Caco-2 (cell line): ENCODE measurements at regions not wholly inside any gene's neighbourhood (a gene's known extent, or its start where the extent isn't known, plus 50 kb on each side); places are given as distances from the start of the nearest gene placed in this dataset.

Experiments used
- BruUV-seq: library from RNA; stranded (reverse); fragments of 400-500 nt; replicated peaks from 2 replicates; lab custom pipeline; 2021; lab: Mats Ljungman, UMichigan
- CTCF ChIA-PET: fragments of 300-600 bp; sonication (Branson Sonifier 250); formaldehyde crosslinking; loops from one replicate; lab custom pipeline; 2022; ENCODE audit warnings: antibody characterized with exemption; lab: Charles Lee
- POLR2A ChIA-PET: fragments of 300-600 bp; sonication (Branson Sonifier 250); formaldehyde crosslinking; loops from one replicate; lab custom pipeline; 2022; ENCODE audit warnings: antibody characterized with exemption; lab: Charles Lee
- DNase-seq, 2 experiments: peaks; one replicate each; pipeline versions ENCODE4 v3.0.0 to v3.0.0-alpha.2; 2020 to 2022
- H3K27me3 ChIP-seq: replicated peaks from 2 replicates; pipeline ENCODE4 v1.6.0; 2011; ENCODE audit warnings: low read length; ENCODE audit not compliant: control insufficient read depth, insufficient read depth
- H3K36me3 ChIP-seq: 2 replicates; pipeline ENCODE4 v1.5.1; 2011; ENCODE audit warnings: low read length; ENCODE audit not compliant: control insufficient read depth, insufficient read depth
- H3K4me1 ChIP-seq: fragments of 250-450 bp; sonication (Bioruptor Pico); 2 replicates; pipeline ENCODE4 v1.5.1; 2020; ENCODE audit warnings: mild to moderate bottlenecking
- H3K4me3 ChIP-seq: 2 replicates; pipeline ENCODE4 v1.5.1; 2011; ENCODE audit warnings: low read depth, mild to moderate bottlenecking, control low read depth, low read length
- H3K9me3 ChIP-seq: fragments of 250-450 bp; sonication (Bioruptor Pico); 2 replicates; pipeline ENCODE4 v1.5.1; 2020; ENCODE audit warnings: mild to moderate bottlenecking, moderate library complexity
- H3K27ac Mint-ChIP-seq: one replicate; pipeline ENCODE4 v1.8.0; 2022; ENCODE audit warnings: mixed read lengths; ENCODE audit not compliant: unreplicated experiment
- H3K27me3 Mint-ChIP-seq: one replicate; pipeline ENCODE4 v1.8.0; 2022; ENCODE audit warnings: mixed read lengths; ENCODE audit not compliant: insufficient read depth, unreplicated experiment
- H3K36me3 Mint-ChIP-seq: one replicate; pipeline ENCODE4 v1.8.0; 2022; ENCODE audit warnings: mild to moderate bottlenecking, mixed read lengths; ENCODE audit not compliant: insufficient read depth, unreplicated experiment
- H3K4me1 Mint-ChIP-seq: one replicate; pipeline ENCODE4 v1.8.0; 2022; ENCODE audit warnings: low read depth, mixed read lengths; ENCODE audit not compliant: unreplicated experiment
- H3K4me3 Mint-ChIP-seq: one replicate; pipeline ENCODE4 v1.8.0; 2022; ENCODE audit warnings: mild to moderate bottlenecking, moderate library complexity, mixed read lengths; ENCODE audit not compliant: unreplicated experiment
- H3K9me3 Mint-ChIP-seq: one replicate; pipeline ENCODE4 v1.8.0; 2022; ENCODE audit warnings: mixed read lengths; ENCODE audit not compliant: unreplicated experiment
- intact Hi-C: fragments of 100-400 bp; cut with micrococcal nuclease; formaldehyde crosslinking; loops from one replicate; pipeline ENCODE4 v1.10.0; 2022; ENCODE audit not compliant: unreplicated experiment
- TF ChIP-seq, protein P1 (sequence below), 2 experiments: fragments of 200-600 bp in 1 of 2; IDR thresholded peaks; 1 replicate in 1 of 2; 2 replicates in 1 of 2; pipeline versions ENCODE4 v1.5.1 to v1.8.0; 2011 to 2022; ENCODE audit warnings: antibody characterized with exemption in 1 of 2, control low read depth in 1 of 2, inconsistent platforms in 1 of 2, low read depth in 1 of 2, low read length in 1 of 2, mild to moderate bottlenecking in 1 of 2, moderate library complexity in 1 of 2; ENCODE audit not compliant: insufficient read depth in 1 of 2, severe bottlenecking in 1 of 2, unreplicated experiment in 1 of 2

GRCh38 chr17:59513934-59514841 lies 51.2 kb upstream of the DHX40 start:
- Histone ChIP-seq H3K36me3 (no peaks in the 10 kb centered on the region), H3K9me3 (no peaks in the 10 kb centered on the region), H3K4me3 (no peak overlapping the region), H3K4me1 (no peaks in the 10 kb centered on the region), H3K27me3 (no peaks in the 10 kb centered on the region)
- POLR2A ChIA-PET: no interaction called here
- H3K27ac Mint-ChIP-seq: no peak overlapping the region
- CTCF ChIA-PET: interaction anchor here (0.6 to 0.7 kb wide), 2 partner anchors 21 to 1056 kb away, joined by 4 to 7 read pairs; no protein-coding TSS in a partner anchor
- peaks cover 7% of the 10 kb centered on the region for H3K4me1 Mint-ChIP-seq
- TF ChIP-seq, protein P1, sequence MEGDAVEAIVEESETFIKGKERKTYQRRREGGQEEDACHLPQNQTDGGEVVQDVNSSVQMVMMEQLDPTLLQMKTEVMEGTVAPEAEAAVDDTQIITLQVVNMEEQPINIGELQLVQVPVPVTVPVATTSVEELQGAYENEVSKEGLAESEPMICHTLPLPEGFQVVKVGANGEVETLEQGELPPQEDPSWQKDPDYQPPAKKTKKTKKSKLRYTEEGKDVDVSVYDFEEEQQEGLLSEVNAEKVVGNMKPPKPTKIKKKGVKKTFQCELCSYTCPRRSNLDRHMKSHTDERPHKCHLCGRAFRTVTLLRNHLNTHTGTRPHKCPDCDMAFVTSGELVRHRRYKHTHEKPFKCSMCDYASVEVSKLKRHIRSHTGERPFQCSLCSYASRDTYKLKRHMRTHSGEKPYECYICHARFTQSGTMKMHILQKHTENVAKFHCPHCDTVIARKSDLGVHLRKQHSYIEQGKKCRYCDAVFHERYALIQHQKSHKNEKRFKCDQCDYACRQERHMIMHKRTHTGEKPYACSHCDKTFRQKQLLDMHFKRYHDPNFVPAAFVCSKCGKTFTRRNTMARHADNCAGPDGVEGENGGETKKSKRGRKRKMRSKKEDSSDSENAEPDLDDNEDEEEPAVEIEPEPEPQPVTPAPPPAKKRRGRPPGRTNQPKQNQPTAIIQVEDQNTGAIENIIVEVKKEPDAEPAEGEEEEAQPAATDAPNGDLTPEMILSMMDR (IDR thresholded peaks at IDR 0.05; ENCODE audit: insufficient read depth in 1 of 2, low read depth in 1 of 2, low read length in 1 of 2, severe bottlenecking in 1 of 2, unreplicated experiment in 1 of 2): no peak
- H3K27me3 Mint-ChIP-seq: no peaks in the 10 kb centered on the region
- no peaks in the 10 kb centered on the region for H3K36me3 Mint-ChIP-seq
- no TSS peak for BruUV-seq
- H3K9me3 Mint-ChIP-seq: no peaks in the 10 kb centered on the region
- intact Hi-C loops: no loop called here
- no peak overlapping the region for H3K4me3 Mint-ChIP-seq
- no peak for DNase-seq
